ENCODE measurements at regions not wholly inside any gene's neighbourhood (a gene's known extent, or its start where the extent isn't known, plus 50 kb on each side); places are given as distances from the start of the nearest gene placed in this dataset.

DNA sequence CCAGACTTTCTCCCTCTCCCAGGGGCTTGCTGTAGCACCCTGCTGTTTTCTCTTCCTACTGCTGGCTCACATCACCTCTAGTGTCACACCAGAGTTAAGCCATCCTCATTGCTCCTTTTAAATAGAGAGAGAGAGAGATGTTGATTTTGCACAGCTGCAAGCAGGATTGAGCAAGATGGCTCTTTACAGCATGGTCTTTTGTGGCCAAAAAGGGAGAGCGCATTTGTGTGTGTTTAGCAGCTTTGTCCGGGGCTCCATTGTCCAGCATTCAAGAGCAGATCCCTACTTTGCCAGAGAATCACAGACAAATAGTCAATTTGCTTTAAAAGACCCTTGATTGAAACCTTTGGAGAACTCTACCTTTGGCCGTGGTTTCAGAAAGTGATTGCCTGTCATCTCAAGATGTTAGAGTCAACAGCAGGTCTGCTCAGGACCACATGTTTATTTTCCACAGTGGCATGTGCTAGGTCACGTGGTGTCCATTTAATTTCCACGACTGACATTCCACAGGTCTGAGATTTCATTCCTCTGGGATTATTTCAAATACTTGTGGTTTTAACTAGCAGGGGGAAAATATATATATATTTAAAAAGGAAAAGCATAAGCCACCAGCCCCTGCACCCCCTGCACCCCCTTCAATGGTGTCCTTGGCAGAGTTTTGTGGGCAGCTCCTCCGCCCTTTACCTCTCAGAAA, 359.9 kb upstream of the SLC14A2 start (continued):
- TF ChIP-seq, protein P1, sequence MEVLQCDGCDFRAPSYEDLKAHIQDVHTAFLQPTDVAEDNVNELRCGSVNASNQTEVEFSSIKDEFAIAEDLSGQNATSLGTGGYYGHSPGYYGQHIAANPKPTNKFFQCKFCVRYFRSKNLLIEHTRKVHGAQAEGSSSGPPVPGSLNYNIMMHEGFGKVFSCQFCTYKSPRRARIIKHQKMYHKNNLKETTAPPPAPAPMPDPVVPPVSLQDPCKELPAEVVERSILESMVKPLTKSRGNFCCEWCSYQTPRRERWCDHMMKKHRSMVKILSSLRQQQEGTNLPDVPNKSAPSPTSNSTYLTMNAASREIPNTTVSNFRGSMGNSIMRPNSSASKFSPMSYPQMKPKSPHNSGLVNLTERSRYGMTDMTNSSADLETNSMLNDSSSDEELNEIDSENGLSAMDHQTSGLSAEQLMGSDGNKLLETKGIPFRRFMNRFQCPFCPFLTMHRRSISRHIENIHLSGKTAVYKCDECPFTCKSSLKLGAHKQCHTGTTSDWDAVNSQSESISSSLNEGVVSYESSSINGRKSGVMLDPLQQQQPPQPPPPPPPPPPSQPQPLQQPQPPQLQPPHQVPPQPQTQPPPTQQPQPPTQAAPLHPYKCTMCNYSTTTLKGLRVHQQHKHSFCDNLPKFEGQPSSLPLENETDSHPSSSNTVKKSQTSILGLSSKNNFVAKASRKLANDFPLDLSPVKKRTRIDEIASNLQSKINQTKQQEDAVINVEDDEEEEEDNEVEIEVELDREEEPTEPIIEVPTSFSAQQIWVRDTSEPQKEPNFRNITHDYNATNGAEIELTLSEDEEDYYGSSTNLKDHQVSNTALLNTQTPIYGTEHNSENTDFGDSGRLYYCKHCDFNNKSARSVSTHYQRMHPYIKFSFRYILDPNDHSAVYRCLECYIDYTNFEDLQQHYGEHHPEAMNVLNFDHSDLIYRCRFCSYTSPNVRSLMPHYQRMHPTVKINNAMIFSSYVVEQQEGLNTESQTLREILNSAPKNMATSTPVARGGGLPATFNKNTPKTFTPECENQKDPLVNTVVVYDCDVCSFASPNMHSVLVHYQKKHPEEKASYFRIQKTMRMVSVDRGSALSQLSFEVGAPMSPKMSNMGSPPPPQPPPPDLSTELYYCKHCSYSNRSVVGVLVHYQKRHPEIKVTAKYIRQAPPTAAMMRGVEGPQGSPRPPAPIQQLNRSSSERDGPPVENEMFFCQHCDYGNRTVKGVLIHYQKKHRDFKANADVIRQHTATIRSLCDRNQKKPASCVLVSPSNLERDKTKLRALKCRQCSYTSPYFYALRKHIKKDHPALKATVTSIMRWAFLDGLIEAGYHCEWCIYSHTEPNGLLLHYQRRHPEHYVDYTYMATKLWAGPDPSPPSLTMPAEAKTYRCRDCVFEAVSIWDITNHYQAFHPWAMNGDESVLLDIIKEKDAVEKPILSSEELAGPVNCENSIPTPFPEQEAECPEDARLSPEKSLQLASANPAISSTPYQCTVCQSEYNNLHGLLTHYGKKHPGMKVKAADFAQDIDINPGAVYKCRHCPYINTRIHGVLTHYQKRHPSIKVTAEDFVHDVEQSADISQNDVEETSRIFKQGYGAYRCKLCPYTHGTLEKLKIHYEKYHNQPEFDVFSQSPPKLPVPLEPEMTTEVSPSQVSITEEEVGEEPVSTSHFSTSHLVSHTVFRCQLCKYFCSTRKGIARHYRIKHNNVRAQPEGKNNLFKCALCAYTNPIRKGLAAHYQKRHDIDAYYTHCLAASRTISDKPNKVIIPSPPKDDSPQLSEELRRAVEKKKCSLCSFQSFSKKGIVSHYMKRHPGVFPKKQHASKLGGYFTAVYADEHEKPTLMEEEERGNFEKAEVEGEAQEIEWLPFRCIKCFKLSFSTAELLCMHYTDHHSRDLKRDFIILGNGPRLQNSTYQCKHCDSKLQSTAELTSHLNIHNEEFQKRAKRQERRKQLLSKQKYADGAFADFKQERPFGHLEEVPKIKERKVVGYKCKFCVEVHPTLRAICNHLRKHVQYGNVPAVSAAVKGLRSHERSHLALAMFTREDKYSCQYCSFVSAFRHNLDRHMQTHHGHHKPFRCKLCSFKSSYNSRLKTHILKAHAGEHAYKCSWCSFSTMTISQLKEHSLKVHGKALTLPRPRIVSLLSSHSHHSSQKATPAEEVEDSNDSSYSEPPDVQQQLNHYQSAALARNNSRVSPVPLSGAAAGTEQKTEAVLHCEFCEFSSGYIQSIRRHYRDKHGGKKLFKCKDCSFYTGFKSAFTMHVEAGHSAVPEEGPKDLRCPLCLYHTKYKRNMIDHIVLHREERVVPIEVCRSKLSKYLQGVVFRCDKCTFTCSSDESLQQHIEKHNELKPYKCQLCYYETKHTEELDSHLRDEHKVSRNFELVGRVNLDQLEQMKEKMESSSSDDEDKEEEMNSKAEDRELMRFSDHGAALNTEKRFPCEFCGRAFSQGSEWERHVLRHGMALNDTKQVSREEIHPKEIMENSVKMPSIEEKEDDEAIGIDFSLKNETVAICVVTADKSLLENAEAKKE (CRISPR knock-in tag; IDR thresholded peaks at IDR 0.05) = no peak
- TF ChIP-seq JUNB (IDR thresholded peaks at IDR 0.05; ENCODE audit: unreplicated experiment) = no peak

DNA sequence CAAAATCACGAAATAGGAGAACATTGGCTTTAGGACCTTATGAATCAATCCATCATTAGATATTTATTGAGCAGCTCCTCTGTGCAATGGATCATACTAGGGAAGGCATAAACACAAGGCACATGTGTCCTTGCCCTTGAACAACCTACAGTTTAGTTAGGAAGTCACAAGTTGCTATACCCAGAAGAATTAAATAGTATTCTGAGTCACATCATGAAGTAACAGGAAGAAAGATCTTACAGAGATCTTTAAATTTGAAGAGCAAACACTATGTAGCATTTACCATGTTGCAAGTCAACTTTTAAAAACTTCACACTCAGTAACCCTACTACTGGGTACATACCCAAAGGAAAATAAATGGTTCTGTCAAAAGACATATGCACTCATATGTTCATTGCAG, 355.2 kb upstream of the SLC14A2 start:
- Histone ChIP-seq H3K9me2 (ENCODE audit: insufficient read depth) (no peaks in the 10 kb centered on the region), H3K4me3 (no peak overlapping the region), H3K27ac (ENCODE audit: low read depth) (no peak overlapping the region), H3K36me3 (ENCODE audit: insufficient read depth) (no peaks in the 10 kb centered on the region), H3K27me3 (ENCODE audit: insufficient read depth) (no peaks in the 10 kb centered on the region), H2AFZ (no peak overlapping the region), H3K4me1 (ENCODE audit: insufficient read depth) (no peaks in the 10 kb centered on the region), H3K79me2 (replicated peaks; ENCODE audit: insufficient read depth) (no peaks in the 10 kb centered on the region), H3K4me2 (no peak overlapping the region), H4K20me1 (replicated peaks; ENCODE audit: insufficient read depth) (no peaks in the 10 kb centered on the region), H3F3A (replicated peaks; ENCODE audit: low read depth) (no peaks in the 10 kb centered on the region)
- Mint-ChIP-seq H3K27ac (no peak overlapping the region), H3K9me3 (no peaks in the 10 kb centered on the region), H3K36me3 (ENCODE audit: low read depth) (no peaks in the 10 kb centered on the region), H3K4me3 (no peak overlapping the region), H3K27me3 (ENCODE audit: insufficient read depth, low read depth, poor library complexity) (peaks cover 4% of the 10 kb centered on the region), H3K4me1 (peaks cover 1% of the 10 kb centered on the region; the same call in 2 of the 3 replicates)
- ATAC-seq (no peak), DNase-seq (ENCODE audit: low spot score) (no peak)
- TF ChIP-seq JUNB (IDR thresholded peaks at IDR 0.05; ENCODE audit: unreplicated experiment) (no peak), STAT1 (IDR thresholded peaks at IDR 0.05; ENCODE audit: unreplicated experiment) (no peak), EZH2 (IDR thresholded peaks at IDR 0.05; ENCODE audit: low read depth, unreplicated experiment) (no peak), ZNF114 (CRISPR knock-in tag; IDR thresholded peaks at IDR 0.05) (no peak), CREB1 (CRISPR knock-in tag; IDR thresholded peaks at IDR 0.05; ENCODE audit: low read depth) (no peak)
- TF ChIP-seq, protein P2, sequence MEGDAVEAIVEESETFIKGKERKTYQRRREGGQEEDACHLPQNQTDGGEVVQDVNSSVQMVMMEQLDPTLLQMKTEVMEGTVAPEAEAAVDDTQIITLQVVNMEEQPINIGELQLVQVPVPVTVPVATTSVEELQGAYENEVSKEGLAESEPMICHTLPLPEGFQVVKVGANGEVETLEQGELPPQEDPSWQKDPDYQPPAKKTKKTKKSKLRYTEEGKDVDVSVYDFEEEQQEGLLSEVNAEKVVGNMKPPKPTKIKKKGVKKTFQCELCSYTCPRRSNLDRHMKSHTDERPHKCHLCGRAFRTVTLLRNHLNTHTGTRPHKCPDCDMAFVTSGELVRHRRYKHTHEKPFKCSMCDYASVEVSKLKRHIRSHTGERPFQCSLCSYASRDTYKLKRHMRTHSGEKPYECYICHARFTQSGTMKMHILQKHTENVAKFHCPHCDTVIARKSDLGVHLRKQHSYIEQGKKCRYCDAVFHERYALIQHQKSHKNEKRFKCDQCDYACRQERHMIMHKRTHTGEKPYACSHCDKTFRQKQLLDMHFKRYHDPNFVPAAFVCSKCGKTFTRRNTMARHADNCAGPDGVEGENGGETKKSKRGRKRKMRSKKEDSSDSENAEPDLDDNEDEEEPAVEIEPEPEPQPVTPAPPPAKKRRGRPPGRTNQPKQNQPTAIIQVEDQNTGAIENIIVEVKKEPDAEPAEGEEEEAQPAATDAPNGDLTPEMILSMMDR (conservative IDR thresholded peaks at IDR 0.05; ENCODE audit: low read depth in 2 of 2) = no peak
- TF ChIP-seq, protein P1 (CRISPR knock-in tag; IDR thresholded peaks at IDR 0.05) = no peak
